OCI-LY7 (cell line): ENCODE measurements at regions not wholly inside any gene's neighbourhood (a gene's known extent, or its start where the extent isn't known, plus 50 kb on each side); places are given as distances from the start of the nearest gene placed in this dataset.

Source experiments
- BruUV-seq: library from RNA; stranded (reverse); fragments of 400-500 nt; replicated peaks from 2 replicates; lab custom pipeline; 2021; lab: Mats Ljungman, UMichigan
- CTCF ChIA-PET: fragments of 300-600 bp; sonication (Branson Sonifier 250); formaldehyde crosslinking; loops from one replicate; lab custom pipeline; 2022; ENCODE audit warnings: antibody characterized with exemption; ENCODE audit not compliant: unreplicated experiment; lab: Charles Lee
- POLR2A ChIA-PET: fragments of 300-600 bp; sonication (Branson Sonifier 250); formaldehyde crosslinking; loops from one replicate; lab custom pipeline; 2022; ENCODE audit warnings: antibody characterized with exemption; lab: Charles Lee
- DNase-seq: peaks from one replicate; pipeline ENCODE4 v3.0.0-alpha.2; 2015; ENCODE audit warnings: low spot score
- H2AFZ ChIP-seq: fragments of 200-600 bp; sonication (generic), shearing (Covaris generic); 2 replicates; pipeline ENCODE4 v1.6.1; 2014; ENCODE audit warnings: mild to moderate bottlenecking, antibody characterized with exemption, low read length, moderate library complexity
- H3K27ac ChIP-seq: fragments of 200-600 bp; sonication (generic); 2 replicates; pipeline ENCODE4 v1.5.1; 2014; ENCODE audit warnings: mixed run types, low read depth, mild to moderate bottlenecking, moderate library complexity, low read length, inconsistent platforms; ENCODE audit not compliant: poor library complexity, severe bottlenecking
- H3K36me3 ChIP-seq: fragments of 200-600 bp; sonication (generic); 2 replicates; pipeline ENCODE4 v1.6.1; 2014; ENCODE audit warnings: mild to moderate bottlenecking, antibody characterized with exemption, low read length, moderate library complexity, mixed read lengths; ENCODE audit not compliant: insufficient read depth
- H3K4me1 ChIP-seq: fragments of 200-600 bp; sonication (generic); 2 replicates; pipeline ENCODE4 v1.5.1; 2014; ENCODE audit warnings: mild to moderate bottlenecking, low read length; ENCODE audit not compliant: insufficient read depth, poor library complexity, severe bottlenecking
- H3K4me2 ChIP-seq: fragments of 200-600 bp; sonication (generic); 2 replicates; pipeline ENCODE4 v1.6.1; 2014; ENCODE audit warnings: mild to moderate bottlenecking, low read length
- H3K4me3 ChIP-seq: fragments of 200-600 bp; sonication (generic); 2 replicates; pipeline ENCODE4 v1.5.1; 2014; ENCODE audit warnings: mild to moderate bottlenecking, low read depth, low read length; ENCODE audit not compliant: poor library complexity, severe bottlenecking
- H3K79me2 ChIP-seq: fragments of 200-600 bp; sonication (generic); 2 replicates; pipeline ENCODE4 v1.6.1; 2016; ENCODE audit warnings: low read depth, mild to moderate bottlenecking, low read length, moderate library complexity, mixed read lengths; ENCODE audit not compliant: insufficient read depth
- H3K9me2 ChIP-seq: fragments of 200-600 bp; sonication (generic); 2 replicates; pipeline ENCODE4 v1.6.1; 2016; ENCODE audit warnings: mild to moderate bottlenecking, low read length, mixed read lengths; ENCODE audit not compliant: insufficient read depth
- H3K9me3 ChIP-seq: fragments of 200-600 bp; sonication (generic); 2 replicates; pipeline ENCODE4 v1.6.1; 2014; ENCODE audit warnings: mild to moderate bottlenecking, mixed run types, low read length, mixed read lengths
- H4K20me1 ChIP-seq: fragments of 200-600 bp; sonication (generic); 2 replicates; pipeline ENCODE4 v1.6.1; 2014; ENCODE audit warnings: mild to moderate bottlenecking, antibody characterized with exemption, low read length, moderate library complexity, mixed read lengths; ENCODE audit not compliant: insufficient read depth
- CTCF ChIP-seq: fragments of 200-600 bp; sonication (generic); conservative IDR thresholded peaks from 2 replicates; pipeline ENCODE4 v1.5.1; 2014; ENCODE audit warnings: mild to moderate bottlenecking, antibody characterized with exemption, low read length, moderate library complexity, mixed read lengths
- EZH2phosphoT487 ChIP-seq: fragments of 200-600 bp; sonication (generic); IDR thresholded peaks from 2 replicates; pipeline ENCODE4 v1.6.1; 2018; ENCODE audit warnings: low read depth, borderline replicate concordance, mild to moderate bottlenecking, mixed run types, antibody characterized with exemption, low read length, moderate library complexity, mixed read lengths
- intact Hi-C: fragments of 100-400 bp; cut with micrococcal nuclease; formaldehyde crosslinking; loops from one replicate; pipeline ENCODE4 v1.10.0; 2022; ENCODE audit not compliant: unreplicated experiment

- intact Hi-C loops: no loop called here
- DNase-seq: no peak
Observed at GRCh38 chr9:70468291-70468690, 53.8 kb upstream of the KLF9 start.

GRCh38 chr9:70466976-70467561 is 52.6 kb upstream of the KLF9 start:
- no peak overlapping the region for H3K27ac ChIP-seq
- no peak for TF ChIP-seq EZH2phosphoT487
- TF ChIP-seq CTCF: no peak
- no peaks in the 10 kb centered on the region for H3K9me2 ChIP-seq
- no peaks in the 10 kb centered on the region for H3K9me3 ChIP-seq
- no peaks in the 10 kb centered on the region for H3K36me3 ChIP-seq
- no peaks in the 10 kb centered on the region for H3K4me1 ChIP-seq
- ChIA-PET POLR2A (interaction anchor here (0.6 kb wide), 1 partner anchor 110 kb away, joined by 3 read pairs; no protein-coding TSS in a partner anchor), CTCF (no interaction called here)
- no peaks in the 10 kb centered on the region for H4K20me1 ChIP-seq
- no peaks in the 10 kb centered on the region for H3K79me2 ChIP-seq
- DNase-seq: no peak
- no peak overlapping the region for H3K4me3 ChIP-seq
- intact Hi-C loops: no loop called here
- no peak overlapping the region for H2AFZ ChIP-seq
- no peak overlapping the region for H3K4me2 ChIP-seq
- no TSS peak for BruUV-seq

More at GRCh38 chr9:70468291-70468690, 53.8 kb upstream of the KLF9 start:
- POLR2A ChIA-PET: no interaction called here
- Histone ChIP-seq H3K36me3 (no peaks in the 10 kb centered on the region), H3K4me3 (no peak overlapping the region), H3K9me2 (no peaks in the 10 kb centered on the region), H3K4me2 (no peak overlapping the region), H3K4me1 (no peaks in the 10 kb centered on the region), H3K9me3 (no peaks in the 10 kb centered on the region), H2AFZ (no peak overlapping the region), H4K20me1 (no peaks in the 10 kb centered on the region), H3K79me2 (no peaks in the 10 kb centered on the region), H3K27ac (no peak overlapping the region)
- BruUV-seq: no TSS peak
- no peak for TF ChIP-seq CTCF
- TF ChIP-seq EZH2phosphoT487: no peak
- CTCF ChIA-PET: no interaction called here

GRCh38 chr9:70465904-70466303 is 51.4 kb upstream of the KLF9 start:
- POLR2A ChIA-PET: no interaction called here
- no peaks in the 10 kb centered on the region for H3K79me2 ChIP-seq
- H4K20me1 ChIP-seq: no peaks in the 10 kb centered on the region
- DNase-seq: no peak
- no peak overlapping the region for H3K4me3 ChIP-seq
- TF ChIP-seq EZH2phosphoT487 (no peak), CTCF (no peak)
- BruUV-seq: no TSS peak
- no peak overlapping the region for H3K27ac ChIP-seq
- no peaks in the 10 kb centered on the region for H3K9me3 ChIP-seq
- H3K4me2 ChIP-seq: no peak overlapping the region
- CTCF ChIA-PET: no interaction called here
- H3K4me1 ChIP-seq: no peaks in the 10 kb centered on the region
- no peaks in the 10 kb centered on the region for H3K9me2 ChIP-seq
- intact Hi-C loops: no loop called here
- H3K36me3 ChIP-seq: no peaks in the 10 kb centered on the region
- no peak overlapping the region for H2AFZ ChIP-seq
